ENCODE measurements at regions not wholly inside any gene's neighbourhood (a gene's known extent, or its start where the extent isn't known, plus 50 kb on each side); places are given as distances from the start of the nearest gene placed in this dataset.

GRCh38 chr2:129619471-129619870, 360.0 kb upstream of the RAB6C start:
- H3K27me3 ChIP-seq: no peaks in the 10 kb centered on the region
- no peak overlapping the region for H3K4me3 ChIP-seq
- no peak for DNase-seq
- H3K9me3 ChIP-seq: no peaks in the 10 kb centered on the region
- intact Hi-C loops (cut with DNase I; ENCODE audit: low total_unique reads): no loop called here
- H3K4me1 ChIP-seq: no peaks in the 10 kb centered on the region
- no peak overlapping the region for H3K27ac ChIP-seq
- no peaks in the 10 kb centered on the region for H3K36me3 ChIP-seq (ENCODE audit: low read depth, missing control alignments)
- TF ChIP-seq CTCF (IDR thresholded peaks at IDR 0.05): no peak
- no peak for TF ChIP-seq POLR2A (IDR thresholded peaks at IDR 0.05)
- WGBS, 2 donors: 59 to 69% methylated on average over 5 of the region's 5 CpGs

- no peak for TF ChIP-seq CTCF (IDR thresholded peaks at IDR 0.05)
- TF ChIP-seq POLR2A (IDR thresholded peaks at IDR 0.05): no peak
- Histone ChIP-seq H3K27me3 (no peaks in the 10 kb centered on the region), H3K36me3 (ENCODE audit: low read depth, missing control alignments) (no peaks in the 10 kb centered on the region), H3K27ac (no peak overlapping the region), H3K4me3 (no peak overlapping the region), H3K4me1 (no peaks in the 10 kb centered on the region), H3K9me3 (no peaks in the 10 kb centered on the region)
- intact Hi-C loops (cut with DNase I; ENCODE audit: low total_unique reads): no loop called here
- no peak for DNase-seq
- WGBS, 2 donors: 87 to 94% methylated on average over 4 of the region's 4 CpGs
Observed at GRCh38 chr2:129620411-129620810, 359.1 kb upstream of the RAB6C start.

GRCh38 chr2:129623783-129624182, 355.7 kb upstream of the RAB6C start:
- no peak for DNase-seq
- Histone ChIP-seq H3K27me3 (no peaks in the 10 kb centered on the region), H3K4me3 (no peak overlapping the region), H3K4me1 (no peaks in the 10 kb centered on the region), H3K36me3 (ENCODE audit: low read depth, missing control alignments) (no peaks in the 10 kb centered on the region), H3K27ac (no peak overlapping the region), H3K9me3 (no peaks in the 10 kb centered on the region)
- TF ChIP-seq POLR2A (IDR thresholded peaks at IDR 0.05): no peak
- TF ChIP-seq CTCF (IDR thresholded peaks at IDR 0.05): no peak
- intact Hi-C loops (cut with DNase I; ENCODE audit: low total_unique reads): no loop called here
- 89 to 92% methylated on average over 6 of the region's 6 CpGs for WGBS, 2 donors

- DNase-seq: no peak
- H3K27ac ChIP-seq: no peak overlapping the region
- TF ChIP-seq POLR2A (IDR thresholded peaks at IDR 0.05) (no peak), CTCF (IDR thresholded peaks at IDR 0.05) (no peak)
- intact Hi-C loops (cut with DNase I; ENCODE audit: low total_unique reads): no loop called here
- no peaks in the 10 kb centered on the region for H3K36me3 ChIP-seq (ENCODE audit: low read depth, missing control alignments)
- H3K9me3 ChIP-seq: no peaks in the 10 kb centered on the region
- H3K27me3 ChIP-seq: no peaks in the 10 kb centered on the region
- H3K4me3 ChIP-seq: no peak overlapping the region
- WGBS, 2 donors: 83 to 90% methylated on average over 9 of the region's 9 CpGs
- H3K4me1 ChIP-seq: no peaks in the 10 kb centered on the region
Observed at GRCh38 chr2:129627437-129627836, 352.0 kb upstream of the RAB6C start.

- TF ChIP-seq POLR2A (IDR thresholded peaks at IDR 0.05): no peak
- no peak for TF ChIP-seq CTCF (IDR thresholded peaks at IDR 0.05)
- no peak for DNase-seq
- no peaks in the 10 kb centered on the region for H3K4me1 ChIP-seq
- no peaks in the 10 kb centered on the region for H3K36me3 ChIP-seq (ENCODE audit: low read depth, missing control alignments)
- WGBS, 2 donors: 83 to 94% methylated on average over 9 of the region's 9 CpGs
- no peak overlapping the region for H3K4me3 ChIP-seq
- H3K27ac ChIP-seq: no peak overlapping the region
- H3K27me3 ChIP-seq: no peaks in the 10 kb centered on the region
- intact Hi-C loops (cut with DNase I; ENCODE audit: low total_unique reads): no loop called here
- H3K9me3 ChIP-seq: no peaks in the 10 kb centered on the region
Observed at GRCh38 chr2:129636692-129637091, 342.8 kb upstream of the RAB6C start.

Data from testis (tissue), 2 donors.